ENCODE measurements at regions not wholly inside any gene's neighbourhood (a gene's known extent, or its start where the extent isn't known, plus 50 kb on each side); places are given as distances from the start of the nearest gene placed in this dataset.

DNA sequence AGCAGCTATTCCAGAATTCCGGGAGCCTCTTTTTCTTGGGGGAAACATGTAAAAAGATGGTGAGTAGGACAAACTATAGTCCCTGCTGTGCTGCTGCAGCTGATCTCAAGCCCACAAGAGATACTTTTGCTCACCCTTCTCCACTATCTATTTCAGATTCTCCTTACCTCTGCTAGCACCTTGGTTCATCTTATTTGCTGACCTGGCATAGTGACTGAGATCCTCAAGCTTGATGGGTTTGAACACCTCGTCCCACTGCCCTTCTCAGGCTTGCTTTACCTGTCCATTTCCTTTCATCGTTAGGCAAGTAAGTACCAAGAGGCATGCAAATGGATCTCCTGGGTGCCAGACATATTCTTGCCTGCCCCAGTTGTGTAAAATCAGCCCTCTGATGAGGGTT is 338.4 kb upstream of the SMARCA2 start:
- intact Hi-C loops (cut with micrococcal nuclease), result no loop called here
- Mint-ChIP-seq H3K36me3 (ENCODE audit: low read depth) (no peaks in the 10 kb centered on the region), H3K4me1 (ENCODE audit: low read depth) (no peaks in the 10 kb centered on the region), H3K9me3 (no peaks in the 10 kb centered on the region), H3K27me3 (ENCODE audit: low read depth) (no peaks in the 10 kb centered on the region), H3K4me3 (ENCODE audit: low read depth) (no peak overlapping the region), H3K27ac (no peak overlapping the region)
- no peak for DNase-seq (ENCODE audit: low spot score)

DNA sequence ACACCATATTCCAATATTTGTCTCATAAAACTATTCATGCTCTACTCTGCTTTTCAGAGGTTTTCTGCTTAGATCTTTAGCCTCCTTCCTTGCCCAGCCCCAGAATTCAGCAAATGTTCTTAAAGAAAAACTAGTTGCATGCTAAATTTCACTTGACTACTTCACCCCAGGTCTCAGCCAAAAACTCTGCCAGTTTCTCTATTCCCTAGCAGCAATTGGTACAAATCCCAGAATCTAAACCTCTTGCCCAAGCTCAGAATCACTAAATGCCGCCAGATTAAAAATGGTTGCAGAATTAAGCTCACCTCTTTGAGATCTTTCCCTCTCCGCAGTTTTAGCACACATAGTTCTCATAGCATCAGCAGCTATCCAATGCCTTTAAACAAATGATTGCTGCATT is 331.2 kb upstream of the SMARCA2 start:
- no peak for DNase-seq (ENCODE audit: low spot score)
- intact Hi-C loops (cut with micrococcal nuclease), result no loop called here
- no peak overlapping the region for H3K4me3 Mint-ChIP-seq (ENCODE audit: low read depth)
- H3K4me1 Mint-ChIP-seq (ENCODE audit: low read depth), result no peaks in the 10 kb centered on the region
- H3K9me3 Mint-ChIP-seq, result no peaks in the 10 kb centered on the region
- H3K27ac Mint-ChIP-seq, result no peak overlapping the region
- no peaks in the 10 kb centered on the region for H3K27me3 Mint-ChIP-seq (ENCODE audit: low read depth)
- H3K36me3 Mint-ChIP-seq (ENCODE audit: low read depth), result no peaks in the 10 kb centered on the region

GRCh38 chr9:1698991-1699390 is 316.2 kb upstream of the SMARCA2 start:
- intact Hi-C loops (cut with micrococcal nuclease), result no loop called here
- Mint-ChIP-seq H3K4me1 (ENCODE audit: low read depth) (no peaks in the 10 kb centered on the region), H3K9me3 (no peaks in the 10 kb centered on the region), H3K27me3 (ENCODE audit: low read depth) (peaks cover 9% of the 10 kb centered on the region), H3K4me3 (ENCODE audit: low read depth) (no peak overlapping the region), H3K36me3 (ENCODE audit: low read depth) (no peaks in the 10 kb centered on the region), H3K27ac (no peak overlapping the region)
- no peak for DNase-seq (ENCODE audit: low spot score)

GRCh38 chr9:1701113-1701512 is 314.0 kb upstream of the SMARCA2 start:
- Mint-ChIP-seq H3K27ac (no peak overlapping the region), H3K4me3 (ENCODE audit: low read depth) (no peak overlapping the region), H3K4me1 (ENCODE audit: low read depth) (no peaks in the 10 kb centered on the region), H3K36me3 (ENCODE audit: low read depth) (no peaks in the 10 kb centered on the region), H3K9me3 (no peaks in the 10 kb centered on the region), H3K27me3 (ENCODE audit: low read depth) (peaks cover 9% of the 10 kb centered on the region)
- intact Hi-C loops (cut with micrococcal nuclease), result loop anchor here (10.0 kb wide), 1 partner anchor 384 kb away; no protein-coding TSS in a partner anchor
- no peak for DNase-seq (ENCODE audit: low spot score)

- Mint-ChIP-seq H3K9me3 (no peaks in the 10 kb centered on the region), H3K4me1 (ENCODE audit: low read depth) (no peaks in the 10 kb centered on the region), H3K36me3 (ENCODE audit: low read depth) (no peaks in the 10 kb centered on the region), H3K4me3 (ENCODE audit: low read depth) (no peak overlapping the region), H3K27me3 (ENCODE audit: low read depth) (peaks cover 9% of the 10 kb centered on the region), H3K27ac (no peak overlapping the region)
- intact Hi-C loops (cut with micrococcal nuclease), result loop anchor here (10.0 kb wide), 1 partner anchor 382 kb away; no protein-coding TSS in a partner anchor
- no peak for DNase-seq (ENCODE audit: low spot score)
Observed at GRCh38 chr9:1702701-1703100, 312.4 kb upstream of the SMARCA2 start.

DNA sequence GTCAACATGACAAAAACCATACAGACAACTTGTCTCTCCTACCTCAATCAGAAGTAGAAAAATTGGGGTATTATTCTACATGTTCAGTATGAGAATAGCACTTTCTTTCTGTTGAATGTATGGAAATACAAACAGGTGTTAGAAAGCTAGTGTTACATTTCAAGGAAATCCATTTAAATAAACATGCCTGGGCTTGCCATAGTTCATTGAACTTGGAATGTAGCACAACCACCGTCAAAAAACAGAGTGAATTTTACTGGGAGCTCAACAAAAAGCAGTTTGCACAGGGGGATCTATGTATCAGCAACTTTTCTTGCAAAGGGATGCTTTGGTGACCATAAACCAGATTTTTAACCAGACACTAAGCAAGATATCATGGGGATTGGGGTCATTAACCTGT is 307.9 kb upstream of the SMARCA2 start:
- H3K36me3 Mint-ChIP-seq (ENCODE audit: low read depth), result no peaks in the 10 kb centered on the region
- no peaks in the 10 kb centered on the region for H3K4me1 Mint-ChIP-seq (ENCODE audit: low read depth)
- peaks cover 5% of the 10 kb centered on the region for H3K27me3 Mint-ChIP-seq (ENCODE audit: low read depth)
- intact Hi-C loops (cut with micrococcal nuclease), result loop anchor here (10.0 kb wide), 1 partner anchor 378 kb away; no protein-coding TSS in a partner anchor
- H3K9me3 Mint-ChIP-seq, result no peaks in the 10 kb centered on the region
- H3K4me3 Mint-ChIP-seq (ENCODE audit: low read depth), result no peak overlapping the region
- no peak for DNase-seq (ENCODE audit: low spot score)
- no peak overlapping the region for H3K27ac Mint-ChIP-seq

DNA sequence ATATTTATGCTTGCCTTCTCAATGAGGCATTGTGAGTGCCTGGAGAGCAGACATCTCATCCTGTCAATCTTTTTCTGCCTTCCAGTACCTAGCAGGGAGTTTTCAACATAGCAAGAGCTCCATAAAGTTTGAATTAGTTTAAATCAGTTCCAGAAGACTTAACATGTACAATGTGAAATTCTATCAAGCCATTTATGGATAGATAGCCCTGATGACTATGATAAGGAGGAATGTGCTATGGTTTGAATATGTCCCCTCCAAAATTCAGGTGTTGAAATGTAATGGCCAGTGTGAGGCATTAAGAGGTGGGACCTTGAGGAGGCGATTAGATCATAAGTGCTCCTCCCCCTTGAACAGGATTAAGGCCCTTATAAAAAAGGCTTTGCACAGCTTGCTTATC is 306.9 kb upstream of the SMARCA2 start:
- Mint-ChIP-seq H3K36me3 (ENCODE audit: low read depth) (no peaks in the 10 kb centered on the region), H3K27ac (no peak overlapping the region), H3K27me3 (ENCODE audit: low read depth) (peaks cover 6% of the 10 kb centered on the region), H3K4me1 (ENCODE audit: low read depth) (no peaks in the 10 kb centered on the region), H3K4me3 (ENCODE audit: low read depth) (no peak overlapping the region), H3K9me3 (no peaks in the 10 kb centered on the region)
- intact Hi-C loops (cut with micrococcal nuclease), result loop anchor here (10.0 kb wide), 1 partner anchor 377 kb away; no protein-coding TSS in a partner anchor
- no peak for DNase-seq (ENCODE audit: low spot score)

DNA sequence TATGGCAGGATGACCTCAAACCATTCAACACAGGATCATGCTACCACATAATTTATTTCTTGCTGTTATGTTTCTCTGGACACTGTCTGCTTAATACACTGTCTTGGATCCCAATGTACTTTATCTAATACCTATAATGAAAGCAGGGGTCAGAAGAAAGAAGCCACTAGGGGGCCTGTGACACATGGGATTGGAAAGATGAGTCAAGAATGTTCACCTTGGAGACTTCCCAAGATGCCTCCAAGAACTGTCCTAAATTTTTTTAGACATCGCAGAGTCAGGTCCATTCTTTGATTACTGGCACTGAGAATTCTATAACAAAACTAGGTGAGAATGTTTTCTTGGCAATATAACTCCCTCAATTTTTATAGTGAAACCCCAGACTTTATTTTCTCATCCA is 305.8 kb upstream of the SMARCA2 start:
- no peak for DNase-seq (ENCODE audit: low spot score)
- intact Hi-C loops (cut with micrococcal nuclease), result loop anchor here (10.0 kb wide), 1 partner anchor 375 kb away; no protein-coding TSS in a partner anchor
- peaks cover 6% of the 10 kb centered on the region for H3K27me3 Mint-ChIP-seq (ENCODE audit: low read depth)

GRCh38 chr9:1712861-1713450 is 302.2 kb upstream of the SMARCA2 start:
- Mint-ChIP-seq H3K4me1 (ENCODE audit: low read depth) (no peaks in the 10 kb centered on the region), H3K27me3 (ENCODE audit: low read depth) (peaks cover 6% of the 10 kb centered on the region), H3K4me3 (ENCODE audit: low read depth) (no peak overlapping the region), H3K27ac (no peak overlapping the region), H3K9me3 (no peaks in the 10 kb centered on the region), H3K36me3 (ENCODE audit: low read depth) (no peaks in the 10 kb centered on the region)
- no peak for DNase-seq (ENCODE audit: low spot score)
- intact Hi-C loops (cut with micrococcal nuclease), result no loop called here

More for the DNA sequence above, 305.8 kb upstream of the SMARCA2 start:
- Mint-ChIP-seq H3K4me1 (ENCODE audit: low read depth) (no peaks in the 10 kb centered on the region), H3K27ac (no peak overlapping the region), H3K4me3 (ENCODE audit: low read depth) (no peak overlapping the region), H3K9me3 (no peaks in the 10 kb centered on the region), H3K36me3 (ENCODE audit: low read depth) (no peaks in the 10 kb centered on the region)

- peaks cover 6% of the 10 kb centered on the region for H3K27me3 Mint-ChIP-seq (ENCODE audit: low read depth)
- intact Hi-C loops (cut with micrococcal nuclease), result no loop called here
- no peak overlapping the region for H3K27ac Mint-ChIP-seq
- H3K36me3 Mint-ChIP-seq (ENCODE audit: low read depth), result no peaks in the 10 kb centered on the region
- no peak overlapping the region for H3K4me3 Mint-ChIP-seq (ENCODE audit: low read depth)
- no peak for DNase-seq (ENCODE audit: low spot score)
- H3K4me1 Mint-ChIP-seq (ENCODE audit: low read depth), result no peaks in the 10 kb centered on the region
- H3K9me3 Mint-ChIP-seq, result no peaks in the 10 kb centered on the region
Observed at GRCh38 chr9:1713841-1714240, 301.3 kb upstream of the SMARCA2 start.

DNA sequence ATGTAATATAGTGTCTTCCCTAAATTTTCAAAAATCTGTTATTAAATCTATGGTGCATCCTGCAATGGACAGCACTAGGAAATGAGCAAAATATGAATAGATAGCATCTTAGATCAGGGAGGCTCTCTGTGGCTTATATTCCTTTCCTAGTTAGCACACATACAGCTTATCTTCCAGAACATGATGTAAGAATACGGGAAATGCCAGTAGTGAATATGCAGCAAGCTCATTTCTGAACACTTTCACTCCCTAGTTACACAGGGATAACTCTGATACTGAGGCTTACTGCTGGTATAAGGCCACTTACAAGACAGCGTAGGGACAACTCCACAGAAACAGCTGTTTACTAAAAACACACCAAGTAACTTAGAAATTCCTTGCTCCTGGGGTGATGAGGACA is 297.3 kb upstream of the SMARCA2 start:
- intact Hi-C loops (cut with micrococcal nuclease), result no loop called here
- Mint-ChIP-seq H3K4me3 (ENCODE audit: low read depth) (no peak overlapping the region), H3K27me3 (ENCODE audit: low read depth) (peaks cover 3% of the 10 kb centered on the region), H3K4me1 (ENCODE audit: low read depth) (no peaks in the 10 kb centered on the region), H3K36me3 (ENCODE audit: low read depth) (no peaks in the 10 kb centered on the region), H3K9me3 (no peaks in the 10 kb centered on the region), H3K27ac (no peak overlapping the region)
- DNase-seq (ENCODE audit: low spot score), result no peak

DNA sequence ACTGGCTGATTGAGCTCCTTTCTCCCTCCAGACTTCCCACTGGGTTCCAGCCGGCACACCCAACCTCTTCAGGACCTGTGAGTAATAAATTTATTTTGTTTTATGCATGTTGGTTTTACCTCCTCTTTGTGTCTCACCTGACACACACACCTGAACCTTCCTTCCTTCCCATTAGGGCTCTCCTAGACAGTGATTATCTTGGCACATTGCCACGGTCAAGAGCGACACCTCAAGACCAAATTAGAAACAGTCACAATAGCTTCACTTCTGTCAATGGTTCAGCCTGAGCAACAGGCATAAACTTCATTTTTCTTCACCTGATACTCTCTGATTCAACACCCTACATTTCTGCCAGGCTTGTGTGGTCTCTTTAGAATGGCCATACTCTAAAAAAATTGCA is 296.3 kb upstream of the SMARCA2 start:
- H3K36me3 Mint-ChIP-seq (ENCODE audit: low read depth), result no peaks in the 10 kb centered on the region
- no peak for DNase-seq (ENCODE audit: low spot score)
- peaks cover 1% of the 10 kb centered on the region for H3K27me3 Mint-ChIP-seq (ENCODE audit: low read depth)
- intact Hi-C loops (cut with micrococcal nuclease), result no loop called here
- no peak overlapping the region for H3K4me3 Mint-ChIP-seq (ENCODE audit: low read depth)
- no peaks in the 10 kb centered on the region for H3K9me3 Mint-ChIP-seq
- H3K27ac Mint-ChIP-seq, result no peak overlapping the region
- H3K4me1 Mint-ChIP-seq (ENCODE audit: low read depth), result no peaks in the 10 kb centered on the region

DNA sequence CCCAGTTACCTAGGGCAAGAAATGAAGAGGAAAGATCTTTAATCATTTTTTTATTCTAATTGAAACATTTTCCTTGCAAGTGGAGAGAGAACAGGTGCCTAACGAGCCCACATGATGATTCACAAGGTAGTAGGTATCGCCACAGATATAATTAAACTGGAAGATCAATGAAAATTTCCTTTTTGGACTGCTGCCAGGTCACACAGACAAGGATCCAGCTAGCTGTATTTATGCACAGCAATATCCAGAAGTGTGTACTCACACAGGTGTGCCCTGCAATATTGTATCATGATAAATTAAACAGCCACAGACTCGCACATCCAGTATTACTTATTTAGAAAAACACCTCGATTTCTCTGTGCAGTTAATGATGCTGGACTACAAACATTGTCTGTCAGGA is 294.0 kb upstream of the SMARCA2 start:
- H3K9me3 Mint-ChIP-seq, result no peaks in the 10 kb centered on the region
- intact Hi-C loops (cut with micrococcal nuclease), result no loop called here
- H3K27ac Mint-ChIP-seq, result no peak overlapping the region
- DNase-seq (ENCODE audit: low spot score), result no peak
- H3K36me3 Mint-ChIP-seq (ENCODE audit: low read depth), result no peaks in the 10 kb centered on the region
- H3K4me1 Mint-ChIP-seq (ENCODE audit: low read depth), result no peaks in the 10 kb centered on the region
- no peak overlapping the region for H3K4me3 Mint-ChIP-seq (ENCODE audit: low read depth)
- peaks cover 1% of the 10 kb centered on the region for H3K27me3 Mint-ChIP-seq (ENCODE audit: low read depth)

DNA sequence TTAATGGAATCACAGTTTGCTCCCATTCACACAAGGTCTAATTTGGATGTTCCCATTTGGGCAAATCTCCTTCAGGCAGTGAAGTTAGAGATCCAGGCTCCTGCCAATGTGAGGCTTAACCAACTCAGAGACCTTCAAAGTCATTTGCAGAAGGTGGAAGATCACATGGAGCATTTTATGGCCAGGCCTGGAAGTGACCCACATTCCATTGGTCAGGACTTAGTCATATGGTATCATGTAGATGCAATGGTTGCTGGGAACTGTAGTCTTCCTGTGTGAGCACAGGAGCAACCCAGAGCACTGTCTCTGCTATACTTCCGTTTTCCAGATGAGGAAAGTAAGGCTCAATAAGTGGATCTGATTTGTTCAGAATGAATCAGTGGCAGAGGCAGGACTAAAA is 292.7 kb upstream of the SMARCA2 start:
- Mint-ChIP-seq H3K9me3 (no peaks in the 10 kb centered on the region), H3K27me3 (ENCODE audit: low read depth) (peaks cover 1% of the 10 kb centered on the region), H3K36me3 (ENCODE audit: low read depth) (no peaks in the 10 kb centered on the region), H3K27ac (no peak overlapping the region), H3K4me1 (ENCODE audit: low read depth) (no peaks in the 10 kb centered on the region), H3K4me3 (ENCODE audit: low read depth) (no peak overlapping the region)
- DNase-seq (ENCODE audit: low spot score), result no peak
- intact Hi-C loops (cut with micrococcal nuclease), result no loop called here

Measured in activated T-helper 2 cell treated with anti-CD3 and anti-CD28 coated beads, Interferon-gamma antibody, Interleukin-2, Interleukin-4, amounts not matched to agents 10 μg/mL and 5 μg/mL and 100 μg/mL, durations not matched to agents 14 hours and 24 hours and 36 hours (primary cell).